ENCODE measurements at regions not wholly inside any gene's neighbourhood (a gene's known extent, or its start where the extent isn't known, plus 50 kb on each side); places are given as distances from the start of the nearest gene placed in this dataset.

DNA sequence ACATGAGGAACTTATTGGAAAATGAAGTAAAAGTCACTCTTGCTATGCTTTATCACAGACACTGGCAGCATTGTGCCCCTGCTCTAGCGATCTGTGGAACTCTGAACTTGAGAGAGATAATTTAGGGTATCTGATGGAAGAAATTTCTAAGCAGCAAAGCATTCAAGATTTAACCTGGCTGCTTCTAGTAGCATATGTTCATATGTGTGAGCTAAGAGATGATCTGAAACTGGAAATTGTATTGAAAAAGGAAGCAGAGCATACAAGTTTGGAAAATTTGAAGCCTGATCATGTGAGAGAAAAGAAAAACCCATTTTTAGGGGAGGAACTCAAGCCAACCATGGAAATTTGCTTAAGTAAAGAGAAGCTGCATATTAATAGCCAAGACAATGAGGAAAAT lies 657.7 kb downstream of the TRAM1L1 start:
- ATAC-seq (no peak), DNase-seq (no peak)
- H3K9me3 ChIP-seq, result peaks cover 0 to 28% of the 10 kb centered on the region in 2 donors
- TF ChIP-seq, protein P1, sequence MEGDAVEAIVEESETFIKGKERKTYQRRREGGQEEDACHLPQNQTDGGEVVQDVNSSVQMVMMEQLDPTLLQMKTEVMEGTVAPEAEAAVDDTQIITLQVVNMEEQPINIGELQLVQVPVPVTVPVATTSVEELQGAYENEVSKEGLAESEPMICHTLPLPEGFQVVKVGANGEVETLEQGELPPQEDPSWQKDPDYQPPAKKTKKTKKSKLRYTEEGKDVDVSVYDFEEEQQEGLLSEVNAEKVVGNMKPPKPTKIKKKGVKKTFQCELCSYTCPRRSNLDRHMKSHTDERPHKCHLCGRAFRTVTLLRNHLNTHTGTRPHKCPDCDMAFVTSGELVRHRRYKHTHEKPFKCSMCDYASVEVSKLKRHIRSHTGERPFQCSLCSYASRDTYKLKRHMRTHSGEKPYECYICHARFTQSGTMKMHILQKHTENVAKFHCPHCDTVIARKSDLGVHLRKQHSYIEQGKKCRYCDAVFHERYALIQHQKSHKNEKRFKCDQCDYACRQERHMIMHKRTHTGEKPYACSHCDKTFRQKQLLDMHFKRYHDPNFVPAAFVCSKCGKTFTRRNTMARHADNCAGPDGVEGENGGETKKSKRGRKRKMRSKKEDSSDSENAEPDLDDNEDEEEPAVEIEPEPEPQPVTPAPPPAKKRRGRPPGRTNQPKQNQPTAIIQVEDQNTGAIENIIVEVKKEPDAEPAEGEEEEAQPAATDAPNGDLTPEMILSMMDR (IDR thresholded peaks at IDR 0.05), result no peak
- intact Hi-C loops (cut with DNase I), result no loop called here
- no peaks in the 10 kb centered on the region for H3K36me3 ChIP-seq
- no peak overlapping the region for H3K27ac ChIP-seq
- no peaks in the 10 kb centered on the region for H3K4me1 ChIP-seq
- H3K4me3 ChIP-seq, result no peak overlapping the region
- H3K27me3 ChIP-seq, result no peaks in the 10 kb centered on the region

DNA sequence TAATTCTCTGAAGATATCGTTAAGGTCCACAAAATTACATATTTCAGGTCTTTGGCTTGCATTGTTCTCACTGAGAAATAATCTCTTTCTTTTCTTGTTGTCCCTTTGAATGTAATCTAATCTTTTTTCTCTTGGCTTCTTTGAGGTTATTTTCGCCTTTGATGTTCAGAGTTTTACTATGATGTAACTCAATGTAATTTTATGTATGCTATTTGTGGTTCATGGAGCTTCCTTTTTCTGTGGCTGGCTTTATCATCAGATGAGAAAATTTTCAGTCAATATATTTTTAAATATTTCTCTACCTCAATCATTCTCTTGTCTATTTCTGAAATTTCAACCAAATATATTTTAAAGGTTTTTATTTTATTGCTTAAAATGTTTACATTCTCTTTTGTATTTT lies 672.2 kb downstream of the TRAM1L1 start:
- TF ChIP-seq, protein P1 (IDR thresholded peaks at IDR 0.05), result no peak
- Histone ChIP-seq H3K9me3 (peaks cover 0 to 10% of the 10 kb centered on the region in 2 donors), H3K4me3 (no peak overlapping the region), H3K27ac (no peak overlapping the region), H3K27me3 (no peaks in the 10 kb centered on the region), H3K4me1 (no peaks in the 10 kb centered on the region), H3K36me3 (no peaks in the 10 kb centered on the region)
- DNase-seq (no peak), ATAC-seq (no peak)
- intact Hi-C loops (cut with DNase I), result no loop called here

DNA sequence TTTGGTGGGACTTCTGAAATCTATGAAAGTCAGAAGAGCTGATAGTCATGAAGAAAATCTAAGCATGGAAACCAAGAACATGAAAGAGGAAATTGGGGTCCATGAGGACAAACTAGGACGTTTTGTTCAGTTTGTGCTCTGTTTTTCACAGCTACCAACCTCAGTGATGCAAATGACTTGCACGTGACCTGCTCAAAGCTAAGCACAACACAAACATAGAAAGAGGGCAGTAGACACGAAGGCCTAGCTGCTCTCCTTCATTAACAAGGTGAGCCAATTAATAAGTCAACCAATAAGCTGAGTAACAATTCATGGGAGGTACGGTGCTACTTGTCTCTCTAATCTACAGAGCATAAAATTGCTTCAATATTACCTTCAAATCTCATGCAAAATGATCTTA lies 684.1 kb downstream of the TRAM1L1 start:
- H3K36me3 ChIP-seq, result no peaks in the 10 kb centered on the region
- no peak for DNase-seq
- TF ChIP-seq, protein P1 (IDR thresholded peaks at IDR 0.05), result no peak
- no peak overlapping the region for H3K27ac ChIP-seq
- no peak overlapping the region for H3K4me3 ChIP-seq
- no peak for ATAC-seq
- H3K27me3 ChIP-seq, result no peaks in the 10 kb centered on the region
- H3K4me1 ChIP-seq, result no peaks in the 10 kb centered on the region
- intact Hi-C loops (cut with DNase I), result no loop called here
- H3K9me3 ChIP-seq, result no peaks in the 10 kb centered on the region

DNA sequence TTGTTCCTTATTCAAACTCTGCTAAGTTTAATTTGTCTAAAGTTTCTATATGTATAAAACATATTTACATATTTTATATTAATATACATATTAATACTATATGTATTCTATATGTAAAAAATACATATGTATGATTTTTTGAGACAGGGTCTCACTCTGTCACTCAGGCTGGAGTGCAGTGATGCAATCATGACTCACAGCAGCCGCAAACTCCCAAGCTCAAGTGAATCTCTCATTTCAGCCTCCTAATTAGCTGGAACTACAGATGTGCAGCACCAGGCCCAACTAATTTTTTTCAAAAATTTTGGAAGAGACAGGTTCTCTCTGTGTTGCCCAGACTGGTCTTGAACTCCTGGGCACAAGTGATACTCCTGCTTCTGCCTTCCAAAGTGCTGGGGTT lies 684.9 kb downstream of the TRAM1L1 start:
- intact Hi-C loops (cut with DNase I), result no loop called here
- no peaks in the 10 kb centered on the region for H3K4me1 ChIP-seq
- no peaks in the 10 kb centered on the region for H3K9me3 ChIP-seq

DNA sequence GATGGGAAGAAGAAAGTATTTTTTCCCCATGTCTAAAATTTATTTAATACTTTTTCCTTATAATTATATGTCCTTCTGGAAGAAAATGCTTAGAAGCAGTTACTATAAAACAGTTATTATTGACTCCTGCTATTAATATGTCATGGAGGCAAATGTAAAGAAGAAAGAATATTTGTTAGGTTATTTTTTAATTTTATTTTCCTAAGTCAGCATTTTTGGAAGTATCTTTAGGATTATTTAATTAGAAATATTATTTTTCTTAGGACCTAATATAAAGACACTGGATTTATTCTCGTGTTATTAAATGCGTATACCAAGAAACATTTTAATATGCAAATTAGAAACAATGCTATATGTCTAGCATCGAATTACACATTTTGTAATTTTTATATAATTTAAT lies 687.7 kb downstream of the TRAM1L1 start:
- H3K27ac ChIP-seq, result no peak overlapping the region
- ATAC-seq (no peak), DNase-seq (no peak)

More for the DNA sequence above, 684.9 kb downstream of the TRAM1L1 start:
- Histone ChIP-seq H3K36me3 (no peaks in the 10 kb centered on the region), H3K27me3 (no peaks in the 10 kb centered on the region), H3K27ac (no peak overlapping the region), H3K4me3 (no peak overlapping the region)
- DNase-seq (no peak), ATAC-seq (no peak)
- TF ChIP-seq, protein P1 (IDR thresholded peaks at IDR 0.05), result no peak

More for the DNA sequence above, 687.7 kb downstream of the TRAM1L1 start:
- Histone ChIP-seq H3K36me3 (no peaks in the 10 kb centered on the region), H3K4me1 (no peaks in the 10 kb centered on the region), H3K27me3 (no peaks in the 10 kb centered on the region), H3K9me3 (no peaks in the 10 kb centered on the region), H3K4me3 (no peak overlapping the region)
- intact Hi-C loops (cut with DNase I), result no loop called here
- TF ChIP-seq, protein P1 (IDR thresholded peaks at IDR 0.05), result no peak

Measured in left lung (tissue), 4 donors.